IMR-90 (cell line): ENCODE measurements at regions not wholly inside any gene's neighbourhood (a gene's known extent, or its start where the extent isn't known, plus 50 kb on each side); places are given as distances from the start of the nearest gene placed in this dataset.

Source experiments
- ATAC-seq: fragments of 200-7000 bp; cut with Tn5 transposase; 2 replicates; pipeline ENCODE4 v1.9.1; 2020; ENCODE audit warnings: low read depth, mild to moderate bottlenecking, moderate library complexity
- BruUV-seq: library from RNA; stranded (reverse); fragments of 400-500 nt; replicated peaks from 2 replicates; lab custom pipeline; 2021; lab: Mats Ljungman, UMichigan
- CTCF ChIA-PET: fragments of 300-600 bp; formaldehyde crosslinking; extraction: SDS; loops from one replicate; lab custom pipeline; 2021; ENCODE audit warnings: antibody characterized with exemption; lab: Yijun Ruan, JAX
- POLR2A ChIA-PET: fragments of 300-600 bp; sonication (Branson Sonifier 250); formaldehyde crosslinking; loops from one replicate; lab custom pipeline; 2022; ENCODE audit warnings: antibody characterized with exemption; ENCODE audit not compliant: unreplicated experiment; lab: Charles Lee
- DNase-seq: peaks from one replicate; pipeline ENCODE4 v3.0.0; 2013
- H2AFZ ChIP-seq: replicated peaks from 2 replicates; pipeline ENCODE3; 2013; ENCODE audit warnings: low read length, mild to moderate bottlenecking; ENCODE audit not compliant: poor library complexity
- H2AK5ac ChIP-seq: 2 replicates; pipeline ENCODE4 v1.6.1; 2013; ENCODE audit warnings: low read depth, low read length, inconsistent platforms
- H2AK9ac ChIP-seq: replicated peaks from 2 replicates; pipeline ENCODE3; 2013; ENCODE audit warnings: mild to moderate bottlenecking, low read depth, low read length, moderate library complexity; ENCODE audit not compliant: poor library complexity
- H2BK120ac ChIP-seq: 2 replicates; pipeline ENCODE4 v1.6.1; 2013; ENCODE audit warnings: low read depth, low read length, inconsistent platforms
- H2BK15ac ChIP-seq: 3 replicates; pipeline ENCODE4 v1.6.1; 2013; ENCODE audit warnings: low read depth, low read length, inconsistent platforms
- H2BK20ac ChIP-seq: 2 replicates; pipeline ENCODE4 v1.6.1; 2013; ENCODE audit warnings: low read depth, mild to moderate bottlenecking, inconsistent platforms, low read length, moderate library complexity
- H2BK5ac ChIP-seq: 2 replicates; pipeline ENCODE4 v1.6.1; 2013; ENCODE audit warnings: mild to moderate bottlenecking, low read depth, low read length, inconsistent platforms; ENCODE audit not compliant: poor library complexity, severe bottlenecking
- H3K14ac ChIP-seq: replicated peaks from 2 replicates; pipeline ENCODE4 v1.6.1; 2013; ENCODE audit warnings: low read depth, low read length, inconsistent platforms
- H3K18ac ChIP-seq: 2 replicates; pipeline ENCODE4 v1.6.1; 2013; ENCODE audit warnings: low read depth, low read length, control low read depth
- H3K23ac ChIP-seq: 2 replicates; pipeline ENCODE4 v1.6.1; 2013; ENCODE audit warnings: low read depth, low read length, inconsistent platforms
- H3K27ac ChIP-seq: 2 replicates; pipeline ENCODE4 v1.5.1; 2013; ENCODE audit warnings: mild to moderate bottlenecking, control low read depth, low read length; ENCODE audit not compliant: insufficient read depth
- H3K27me3 ChIP-seq: 2 replicates; pipeline ENCODE4 v1.6.1; 2013; ENCODE audit warnings: low read length; ENCODE audit not compliant: control insufficient read depth, insufficient read depth
- H3K36me3 ChIP-seq: 2 replicates; pipeline ENCODE4 v1.6.1; 2013; ENCODE audit warnings: low read length, mixed read lengths; ENCODE audit not compliant: control insufficient read depth, insufficient read depth
- H3K4ac ChIP-seq: 2 replicates; pipeline ENCODE4 v1.6.1; 2013; ENCODE audit warnings: low read depth, low read length, inconsistent platforms
- H3K4me1 ChIP-seq: 2 replicates; pipeline ENCODE4 v1.6.1; 2013; ENCODE audit warnings: low read length, mixed read lengths; ENCODE audit not compliant: control insufficient read depth, insufficient read depth
- H3K4me2 ChIP-seq: 2 replicates; pipeline ENCODE4 v1.6.1; 2013; ENCODE audit warnings: low read depth, mild to moderate bottlenecking, control low read depth, low read length, moderate library complexity
- H3K4me3 ChIP-seq: 2 replicates; pipeline ENCODE4 v1.5.1; 2013; ENCODE audit warnings: low read depth, mild to moderate bottlenecking, control low read depth, low read length, moderate library complexity; ENCODE audit not compliant: insufficient read depth
- H3K56ac ChIP-seq: 2 replicates; pipeline ENCODE4 v1.6.1; 2013; ENCODE audit warnings: low read length, inconsistent platforms; ENCODE audit not compliant: insufficient read depth; ENCODE audit errors: extremely low read depth
- H3K79me1 ChIP-seq, 2 experiments: 2 replicates each; pipeline ENCODE4 v1.6.1; 2013; ENCODE audit warnings: low read length in 2 of 2, inconsistent platforms in 1 of 2, low read depth in 1 of 2
- H3K9ac ChIP-seq: 2 replicates; pipeline ENCODE4 v1.6.1; 2013; ENCODE audit warnings: low read depth, low read length, control low read depth
- H3K9me1 ChIP-seq: 2 replicates; pipeline ENCODE4 v1.6.1; 2013; ENCODE audit warnings: low read length, inconsistent platforms; ENCODE audit not compliant: insufficient read depth
- H3K9me3 ChIP-seq: 2 replicates; pipeline ENCODE4 v1.6.1; 2013; ENCODE audit warnings: low read length; ENCODE audit not compliant: control insufficient read depth, insufficient read depth
- H4K20me1 ChIP-seq: 2 replicates; pipeline ENCODE4 v1.6.1; 2013; ENCODE audit warnings: low read length, inconsistent platforms; ENCODE audit not compliant: insufficient read depth
- H4K5ac ChIP-seq: 2 replicates; pipeline ENCODE4 v1.6.1; 2013; ENCODE audit warnings: mild to moderate bottlenecking, low read depth, low read length, control low read depth
- H4K8ac ChIP-seq, 2 experiments: 2 replicates each; pipeline ENCODE4 v1.6.1; 2013; ENCODE audit warnings: low read depth in 2 of 2, low read length in 2 of 2, control low read depth in 1 of 2, inconsistent platforms in 1 of 2
- H4K91ac ChIP-seq: 2 replicates; pipeline ENCODE4 v1.6.1; 2013; ENCODE audit warnings: low read depth, low read length, inconsistent platforms; ENCODE audit not compliant: insufficient read depth
- FOS ChIP-seq: fragments of 150-350 bp; IDR thresholded peaks from 2 replicates; pipeline ENCODE4 v1.6.1; 2016; ENCODE audit warnings: low read depth, low read length
- MAFK ChIP-seq: IDR thresholded peaks from 2 replicates; pipeline ENCODE4 v1.6.1; 2012; ENCODE audit warnings: low read depth, low read length, improper control_type of control experiment
- MAZ ChIP-seq: IDR thresholded peaks from 2 replicates; pipeline ENCODE4 v1.6.1; 2012; ENCODE audit warnings: low read depth, mild to moderate bottlenecking, low read length, improper control_type of control experiment, moderate library complexity, borderline replicate concordance
- NFE2L2 ChIP-seq: fragments of 150-350 bp; IDR thresholded peaks from 2 replicates; pipeline ENCODE4 v1.6.1; 2016; ENCODE audit warnings: low read depth, mild to moderate bottlenecking, low read length
- SMC3 ChIP-seq: fragments of 150-350 bp; IDR thresholded peaks from 2 replicates; pipeline ENCODE4 v1.6.1; 2016; ENCODE audit warnings: low read depth, mild to moderate bottlenecking, antibody characterized with exemption, low read length, moderate library complexity
- WGBS, 2 experiments: methylation state at CpG; one replicate each; pipeline versions ENCODE4 v1.1.5 to v1.1.7; 2013; ENCODE audit warnings: missing lambda C conversion rate in 2 of 2; ENCODE audit not compliant: insufficient read length in 1 of 2; ENCODE audit errors: extremely low coverage in 2 of 2; 5-methylcytosine and 5-hydroxymethylcytosine counted together
- dilution Hi-C: fragments of 300-500 bp; cut with HindIII; formaldehyde crosslinking; loops from one replicate; pipeline ENCODE4 v1.14.3; 2018; ENCODE audit warnings: low sequenced_read_pairs; ENCODE audit not compliant: unreplicated experiment
- in situ Hi-C: fragments of 300-500 bp; cut with MboI; formaldehyde crosslinking; loops from 3 replicates; pipeline ENCODE4 v1.14.3; 2019; ENCODE audit warnings: low sequenced_read_pairs, inconsistent platforms, mixed read lengths
- intact Hi-C: fragments of 100-400 bp; cut with micrococcal nuclease; formaldehyde crosslinking; loops from 2 replicates; pipeline ENCODE4 v1.10.0; 2022

DNA sequence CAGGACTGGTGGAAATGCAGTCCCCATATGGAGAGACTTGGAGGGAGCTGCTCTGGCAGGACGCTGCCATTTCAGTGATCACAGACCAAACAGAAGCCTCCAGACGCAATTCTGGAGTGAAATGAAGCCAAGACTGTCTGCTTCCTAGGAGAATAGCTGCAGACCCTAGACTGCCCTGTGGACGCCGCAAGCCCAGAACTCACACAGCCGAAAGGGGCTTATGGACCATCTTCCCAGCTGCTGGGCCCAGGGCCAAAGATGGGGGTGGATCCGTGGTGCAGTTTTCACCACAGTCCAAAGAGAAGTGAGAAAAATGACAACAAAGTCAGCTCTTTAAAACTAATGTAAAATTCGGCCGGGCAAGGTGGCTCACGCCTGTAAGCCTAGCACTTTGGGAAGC lies 165.7 kb downstream of the CBLN1 start:
- H3K79me1 ChIP-seq = no peaks in the 10 kb centered on the region
- H3K4me2 ChIP-seq = no peak overlapping the region
- no peak overlapping the region for H3K9ac ChIP-seq
- ATAC-seq (no peak), DNase-seq (no peak)
- POLR2A ChIA-PET = no interaction called here
- intact Hi-C loops (no loop called here), dilution Hi-C loops (no loop called here), in situ Hi-C loops (no loop called here)
- no peaks in the 10 kb centered on the region for H3K9me1 ChIP-seq
- no peak for TF ChIP-seq FOS
- no peak for TF ChIP-seq MAFK
- TF ChIP-seq MAZ = no peak
- TF ChIP-seq NFE2L2 = no peak
- TF ChIP-seq SMC3 = no peak
- H3K4me1 ChIP-seq = no peaks in the 10 kb centered on the region
- no peak overlapping the region for H3K23ac ChIP-seq
- no peak overlapping the region for H3K4ac ChIP-seq
- H4K5ac ChIP-seq = no peak overlapping the region
- no peak overlapping the region for H3K14ac ChIP-seq
- no peak overlapping the region for H2AFZ ChIP-seq
- no CpG with 5 or more reads among the region's 9 CpGs for WGBS, 2 experiments
- H2BK20ac ChIP-seq = no peak overlapping the region
- no peak overlapping the region for H4K8ac ChIP-seq
- no peaks in the 10 kb centered on the region for H3K9me3 ChIP-seq
- no peak overlapping the region for H2AK9ac ChIP-seq
- no TSS peak for BruUV-seq
- H3K4me3 ChIP-seq = no peak overlapping the region
- H4K91ac ChIP-seq = no peak overlapping the region
- H2BK5ac ChIP-seq = no peak overlapping the region
- H3K56ac ChIP-seq = no peak overlapping the region
- no peak overlapping the region for H3K18ac ChIP-seq
- no peak overlapping the region for H2BK120ac ChIP-seq
- no peaks in the 10 kb centered on the region for H3K36me3 ChIP-seq
- CTCF ChIA-PET = no interaction called here
- no peak overlapping the region for H2BK15ac ChIP-seq
- no peak overlapping the region for H2AK5ac ChIP-seq
- no peak overlapping the region for H3K27ac ChIP-seq
- no peaks in the 10 kb centered on the region for H3K27me3 ChIP-seq
- no peaks in the 10 kb centered on the region for H4K20me1 ChIP-seq
